ENCODE measurements at regions not wholly inside any gene's neighbourhood (a gene's known extent, or its start where the extent isn't known, plus 50 kb on each side); places are given as distances from the start of the nearest gene placed in this dataset.
"Not testable (repeated sequence)": the region's sequence is repeated elsewhere in the genome, so short reads cannot be mapped to it uniquely, and the experiment has no call there.

GRCh38 chrX:35499071-35499862 is 298.9 kb upstream of the MAGEB16 start:
- no peak for DNase-seq
- intact Hi-C loops (cut with DNase I), result no loop called here
- TF ChIP-seq CTCF (IDR thresholded peaks at IDR 0.05), result no peak

DNA sequence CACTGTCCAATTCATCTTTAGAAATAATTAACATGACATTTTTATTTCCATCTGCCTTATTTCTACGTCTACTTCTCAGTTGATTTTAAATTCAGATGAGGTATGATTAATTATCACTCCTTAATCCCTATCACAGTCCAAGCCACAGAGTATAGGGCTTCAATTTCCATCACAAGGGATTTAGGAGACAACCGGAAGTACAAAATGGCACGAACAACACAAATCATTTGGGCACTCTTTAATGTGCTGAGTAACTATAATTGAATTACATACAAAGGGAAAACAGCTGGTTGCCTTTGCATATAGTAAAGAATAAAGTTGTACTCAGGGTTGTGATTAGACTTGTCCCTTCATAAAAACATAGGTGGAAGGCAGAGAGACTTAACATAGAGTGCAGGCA is 290.4 kb upstream of the MAGEB16 start:
- Histone ChIP-seq H3K9ac (ENCODE audit: low read depth in 2 of 2, low read length in 2 of 2) (no peak overlapping the region), H3K4me1 (no peaks in the 10 kb centered on the region), H3K9me3 (no peaks in the 10 kb centered on the region), H3K27ac (no peak overlapping the region), H3K27me3 (no peaks in the 10 kb centered on the region), H3K36me3 (no peaks in the 10 kb centered on the region), H3K4me3 (no peak overlapping the region)
- no peak for DNase-seq
- TF ChIP-seq CTCF (IDR thresholded peaks at IDR 0.05), result no peak
- intact Hi-C loops (cut with DNase I), result no loop called here

More at GRCh38 chrX:35499071-35499862, 298.9 kb upstream of the MAGEB16 start:
- H3K27ac ChIP-seq, result no peak overlapping the region
- H3K9me3 ChIP-seq, result no peaks in the 10 kb centered on the region
- H3K9ac ChIP-seq (ENCODE audit: low read depth in 2 of 2, low read length in 2 of 2), result no peak overlapping the region
- no peak overlapping the region for H3K4me3 ChIP-seq
- H3K27me3 ChIP-seq, result no peaks in the 10 kb centered on the region
- H3K4me1 ChIP-seq, result no peaks in the 10 kb centered on the region
- H3K36me3 ChIP-seq, result no peaks in the 10 kb centered on the region

DNA sequence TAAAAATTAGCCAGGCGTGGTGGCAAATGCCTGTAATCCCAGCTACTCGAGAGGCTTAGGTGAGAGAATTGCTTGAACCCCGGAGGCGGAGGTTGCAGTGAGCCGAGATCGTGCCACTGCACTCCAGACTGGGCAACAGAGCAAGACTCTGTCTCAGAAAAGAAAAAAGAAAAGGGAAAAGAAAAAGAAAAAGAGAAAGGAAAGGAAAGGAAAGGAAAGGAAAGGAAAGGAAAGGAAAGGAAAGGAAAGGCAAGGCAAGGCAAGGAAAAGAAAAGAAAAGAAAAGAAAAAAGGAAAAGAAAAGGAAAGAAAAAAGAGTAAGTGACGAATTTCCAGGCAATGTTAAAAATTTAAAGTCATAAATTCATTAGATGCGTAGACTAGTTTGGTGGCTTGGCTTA is 250.1 kb upstream of the MAGEB16 start:
- H3K9me3 ChIP-seq; H3K36me3 ChIP-seq; H3K4me1 ChIP-seq; intact Hi-C loops (cut with DNase I); H3K4me3 ChIP-seq; H3K27me3 ChIP-seq; DNase-seq; H3K27ac ChIP-seq; H3K9ac ChIP-seq (ENCODE audit: low read depth in 2 of 2, low read length in 2 of 2): not testable (repeated sequence)

- H3K27me3 ChIP-seq, result no peaks in the 10 kb centered on the region
- H3K4me3 ChIP-seq, result no peak overlapping the region
- no peaks in the 10 kb centered on the region for H3K9me3 ChIP-seq
- no peaks in the 10 kb centered on the region for H3K36me3 ChIP-seq
- H3K27ac ChIP-seq, result no peak overlapping the region
- no peaks in the 10 kb centered on the region for H3K4me1 ChIP-seq
- no peak for TF ChIP-seq CTCF (IDR thresholded peaks at IDR 0.05)
- DNase-seq, result no peak
- intact Hi-C loops (cut with DNase I), result no loop called here
- no peak overlapping the region for H3K9ac ChIP-seq (ENCODE audit: low read depth in 2 of 2, low read length in 2 of 2)
Observed at GRCh38 chrX:35557916-35558315, 240.2 kb upstream of the MAGEB16 start.

DNA sequence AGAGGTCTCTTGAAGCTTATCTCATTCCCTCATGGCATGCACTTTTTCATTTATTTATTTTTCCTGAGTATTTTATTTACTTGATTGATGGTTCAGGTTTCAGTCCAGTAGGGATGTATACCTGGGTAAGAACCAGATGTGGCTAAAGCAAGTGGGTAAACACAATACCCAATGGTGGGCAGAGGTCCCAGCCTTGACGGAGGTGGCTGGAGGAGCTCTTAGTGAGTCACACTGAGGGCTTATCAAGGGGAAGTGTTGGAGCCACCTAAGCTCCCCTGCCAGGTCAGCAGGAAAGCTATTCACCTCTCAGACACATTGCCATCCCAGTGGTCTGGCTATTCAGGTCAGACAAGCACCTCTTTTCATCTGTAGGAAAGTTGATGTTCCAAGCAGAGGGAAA is 236.2 kb upstream of the MAGEB16 start:
- TF ChIP-seq CTCF (IDR thresholded peaks at IDR 0.05), result no peak
- Histone ChIP-seq H3K27ac (no peak overlapping the region), H3K27me3 (no peaks in the 10 kb centered on the region), H3K4me3 (no peak overlapping the region), H3K4me1 (no peaks in the 10 kb centered on the region), H3K9me3 (no peaks in the 10 kb centered on the region), H3K9ac (ENCODE audit: low read depth in 2 of 2, low read length in 2 of 2) (no peak overlapping the region), H3K36me3 (no peaks in the 10 kb centered on the region)
- DNase-seq, result no peak
- intact Hi-C loops (cut with DNase I), result no loop called here

DNA sequence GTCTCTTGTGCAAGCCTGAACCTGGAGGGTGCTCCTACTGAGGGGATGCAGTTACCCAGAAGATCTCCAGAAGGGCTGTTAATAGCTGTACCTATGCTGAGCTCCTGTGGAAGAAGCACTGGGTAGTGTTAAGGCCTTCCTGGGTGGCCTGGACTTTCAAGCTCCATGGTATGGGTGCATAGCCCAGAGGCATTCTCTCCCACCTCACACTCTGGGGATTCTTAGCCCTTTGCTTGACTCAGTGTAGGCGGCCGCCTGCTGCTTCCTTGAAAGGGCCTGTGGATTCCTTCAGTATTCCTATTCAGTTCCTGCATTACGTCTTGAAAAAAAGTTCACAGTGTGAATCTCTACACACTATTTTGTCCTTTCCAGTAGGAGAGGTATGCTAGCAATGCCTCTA is 235.7 kb upstream of the MAGEB16 start:
- no peak for TF ChIP-seq CTCF (IDR thresholded peaks at IDR 0.05)
- no peak overlapping the region for H3K4me3 ChIP-seq
- intact Hi-C loops (cut with DNase I), result no loop called here
- H3K9me3 ChIP-seq, result no peaks in the 10 kb centered on the region
- H3K27me3 ChIP-seq, result no peaks in the 10 kb centered on the region
- H3K27ac ChIP-seq, result no peak overlapping the region
- H3K9ac ChIP-seq (ENCODE audit: low read depth in 2 of 2, low read length in 2 of 2), result no peak overlapping the region
- no peaks in the 10 kb centered on the region for H3K4me1 ChIP-seq
- no peaks in the 10 kb centered on the region for H3K36me3 ChIP-seq
- no peak for DNase-seq

Data from colonic mucosa (tissue), 4 donors.